GM21423 (cell line): ENCODE measurements at regions not wholly inside any gene's neighbourhood (a gene's known extent, or its start where the extent isn't known, plus 50 kb on each side); places are given as distances from the start of the nearest gene placed in this dataset.
"Not testable (repeated sequence)": the region's sequence is repeated elsewhere in the genome, so short reads cannot be mapped to it uniquely, and the experiment has no call there.

Experiments used
- ATAC-seq: cut with Tn5 transposase; IDR thresholded peaks from one replicate; pipeline ENCODE4 v1.9.1; 2021; ENCODE audit warnings: mild to moderate bottlenecking, moderate library complexity; ENCODE audit not compliant: unreplicated experiment

GRCh38 chr4:132646186-132646585, 502.9 kb upstream of the PCDH10 start:
- peak; percentile 86 for ATAC-seq

GRCh38 chr4:132651196-132651595, 497.9 kb upstream of the PCDH10 start:
- no peak for ATAC-seq

DNA sequence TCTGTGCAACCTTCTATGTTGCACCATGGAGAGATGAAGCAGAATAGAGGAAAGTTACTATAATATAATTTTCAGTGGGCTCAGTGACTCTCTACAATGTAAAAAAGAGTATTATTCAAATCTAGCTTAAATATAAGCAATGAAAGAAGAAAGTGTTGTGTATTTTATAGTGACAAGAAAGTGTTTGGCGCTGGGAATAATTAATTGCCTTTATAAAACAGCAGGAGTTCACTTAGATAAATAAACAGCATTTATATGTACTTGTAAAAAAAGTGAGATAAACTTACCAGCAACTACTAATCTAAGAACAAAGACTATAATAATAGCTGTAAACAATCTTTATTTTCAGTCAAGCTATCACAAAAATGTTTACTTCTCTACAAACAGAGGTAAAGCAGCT, 488.9 kb upstream of the PCDH10 start:
- ATAC-seq = no peak

DNA sequence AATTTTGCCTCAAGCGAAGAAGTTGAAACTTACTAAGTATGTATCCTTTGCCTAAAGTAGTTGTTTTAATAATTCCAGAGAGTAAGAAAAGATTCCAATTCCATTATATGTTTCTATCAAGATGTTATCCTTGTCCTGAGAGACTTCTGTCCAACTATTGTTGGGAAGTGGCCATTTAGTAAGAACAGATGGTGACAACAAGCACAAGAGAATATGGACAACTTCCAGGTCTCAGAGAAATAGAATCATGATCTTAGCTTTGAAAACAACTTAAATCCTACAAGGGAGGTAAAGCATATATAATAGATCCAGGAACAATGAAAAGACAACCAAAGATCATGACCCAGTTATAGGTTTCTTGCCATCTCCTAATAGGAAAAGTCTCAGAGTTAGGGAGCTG, 486.6 kb upstream of the PCDH10 start:
- no peak for ATAC-seq

DNA sequence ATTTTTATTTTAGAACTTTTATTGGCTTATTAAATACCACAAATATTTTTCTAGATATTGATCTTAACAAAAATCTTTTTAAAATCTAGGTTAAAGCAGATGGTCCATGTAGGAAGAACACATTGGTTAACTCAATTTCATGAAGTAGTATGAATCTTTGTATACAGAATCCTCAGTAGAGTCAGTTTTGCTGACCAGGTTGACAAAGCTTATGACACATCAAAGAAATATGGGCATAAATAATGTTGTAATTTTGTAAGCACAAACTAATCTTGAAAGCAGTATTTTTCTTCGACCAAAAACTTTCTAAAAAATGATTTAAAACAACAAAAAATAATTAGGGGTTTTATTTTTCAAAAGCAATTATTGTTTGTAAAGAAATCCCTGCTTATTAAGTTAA, 479.3 kb upstream of the PCDH10 start:
- no peak for ATAC-seq

- ATAC-seq = no peak
Measured at GRCh38 chr4:132670557-132670956, 478.5 kb upstream of the PCDH10 start.

DNA sequence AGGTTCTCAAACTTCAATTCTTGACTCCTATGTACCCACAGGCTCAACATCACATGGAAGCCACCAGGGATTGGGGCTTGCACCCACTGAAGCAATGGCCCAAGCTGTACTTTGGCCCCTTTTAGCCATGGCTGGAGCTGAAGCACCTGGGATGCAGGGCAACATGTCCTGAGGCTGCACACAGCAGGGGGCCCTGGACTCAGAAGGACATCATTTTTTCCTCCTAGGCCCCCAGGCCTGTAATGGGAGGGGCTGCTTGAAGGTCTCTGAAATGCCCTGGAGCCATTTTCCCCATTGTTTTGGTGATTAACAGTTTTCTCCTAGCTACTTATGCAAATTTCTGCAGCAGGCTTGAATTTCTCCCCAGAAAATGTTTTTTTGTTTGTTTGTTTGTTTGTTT, 465.1 kb upstream of the PCDH10 start:
- ATAC-seq = no peak

- ATAC-seq = no peak
Measured at GRCh38 chr4:132691026-132691425, 458.1 kb upstream of the PCDH10 start.

- no peak for ATAC-seq
Measured at GRCh38 chr4:132691668-132692067, 457.4 kb upstream of the PCDH10 start.

DNA sequence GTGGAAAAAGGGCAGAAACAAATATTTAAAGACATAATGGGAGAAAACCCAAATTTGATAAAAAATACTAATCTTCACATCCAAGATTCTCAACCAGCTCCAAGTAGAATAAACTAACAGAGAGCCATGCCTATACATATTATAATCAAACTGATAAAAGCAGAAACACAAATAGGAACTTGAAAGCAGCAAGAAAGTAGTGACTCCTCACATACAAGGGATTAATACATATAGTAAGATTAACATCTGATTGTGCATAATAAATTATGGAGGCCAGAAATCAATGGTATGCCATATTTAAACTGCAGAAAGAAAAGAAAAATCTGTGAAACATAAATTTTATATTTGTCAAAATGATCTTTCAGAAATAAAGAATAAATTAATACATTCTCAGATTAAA, 454.3 kb upstream of the PCDH10 start:
- ATAC-seq = no peak

DNA sequence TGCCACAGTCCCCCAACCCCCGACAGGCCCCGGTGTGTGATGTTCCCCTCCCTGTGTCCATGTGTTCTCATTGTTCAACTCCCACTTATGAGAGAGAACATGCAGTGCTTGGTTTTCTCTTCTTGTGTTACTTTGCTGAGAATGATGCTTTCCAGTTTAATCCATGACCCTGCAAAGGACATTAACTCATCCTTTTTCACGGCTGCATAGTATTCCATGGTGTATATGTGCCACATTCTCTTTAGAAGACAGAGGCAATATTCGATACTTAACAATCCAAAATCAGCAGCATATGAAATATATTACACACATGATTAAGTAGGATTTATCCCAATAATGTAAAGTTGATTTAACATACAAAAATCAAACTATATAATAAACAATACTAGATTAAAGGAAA, 451.6 kb upstream of the PCDH10 start:
- ATAC-seq = not testable (repeated sequence)

DNA sequence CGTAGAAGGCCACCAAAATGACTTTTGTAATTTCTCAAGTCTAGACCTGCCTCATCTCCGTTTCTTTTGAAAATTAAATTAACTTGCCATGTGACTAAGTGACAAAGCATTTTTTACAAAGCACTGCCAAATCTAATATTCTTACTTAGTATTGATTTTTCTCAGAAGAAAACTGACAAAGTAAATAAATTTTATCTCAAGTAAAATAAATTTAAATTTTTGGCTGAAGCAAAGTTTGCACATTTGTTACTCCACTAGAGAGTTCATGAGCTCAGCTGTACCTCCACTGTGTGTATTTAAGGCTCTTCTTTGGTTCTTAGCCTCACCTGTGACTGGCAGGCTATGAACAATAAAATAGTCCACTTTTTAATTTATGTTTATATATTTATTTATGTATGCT, 441.1 kb upstream of the PCDH10 start:
- ATAC-seq = no peak

- no peak for ATAC-seq
Measured at GRCh38 chr4:132709056-132709455, 440.0 kb upstream of the PCDH10 start.

GRCh38 chr4:132710971-132711370, 438.1 kb upstream of the PCDH10 start:
- no peak for ATAC-seq

GRCh38 chr4:132737344-132737743, 411.8 kb upstream of the PCDH10 start:
- no peak for ATAC-seq

DNA sequence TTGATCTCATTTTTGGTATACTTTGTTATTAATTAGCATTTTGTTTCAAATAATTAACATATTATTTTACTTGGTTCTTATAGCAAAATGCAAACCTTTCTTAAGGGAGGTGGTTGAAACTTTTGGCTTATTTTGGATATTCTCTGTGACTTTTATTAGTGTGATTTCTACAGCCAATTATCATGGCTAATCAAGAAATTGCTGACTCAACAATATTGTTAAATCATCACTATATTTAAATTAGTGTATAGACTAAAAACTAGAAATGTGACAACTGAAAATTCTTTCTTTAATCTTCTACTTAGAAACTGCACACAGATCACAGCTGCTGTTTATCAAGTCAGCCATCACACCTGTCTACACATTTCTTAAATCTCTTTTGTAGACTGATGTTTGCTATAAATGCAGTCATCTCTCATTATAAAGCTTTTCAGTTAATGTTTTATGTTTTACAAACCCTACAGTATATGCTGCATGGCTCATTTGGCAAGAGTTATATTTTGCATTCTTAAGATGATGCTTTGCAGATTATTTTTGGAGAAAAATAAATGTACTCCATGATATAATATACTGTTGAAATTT, 389.8 kb upstream of the PCDH10 start:
- ATAC-seq = no peak

GRCh38 chr4:132763465-132763864, 385.6 kb upstream of the PCDH10 start:
- no peak for ATAC-seq

- no peak for ATAC-seq
Measured at GRCh38 chr4:132767901-132768300, 381.2 kb upstream of the PCDH10 start.

GRCh38 chr4:132770776-132771175, 378.3 kb upstream of the PCDH10 start:
- ATAC-seq = no peak

DNA sequence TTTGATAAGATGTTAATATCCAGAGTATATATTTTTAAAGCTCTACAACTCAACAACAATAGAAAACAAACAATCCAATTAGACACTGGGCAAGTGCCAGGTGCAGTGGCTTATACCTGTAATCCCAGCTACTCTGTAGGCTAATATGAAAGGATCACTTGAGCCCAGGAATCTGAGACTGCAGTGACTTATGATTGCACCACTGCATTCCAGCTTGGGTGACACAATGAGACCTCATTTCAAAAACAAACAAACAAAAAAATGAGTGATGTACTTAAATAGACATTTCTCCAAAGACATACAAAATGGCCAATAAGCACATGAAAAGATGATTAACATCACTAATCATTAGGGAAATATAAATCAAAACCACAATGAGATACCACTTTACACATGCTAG, 356.8 kb upstream of the PCDH10 start:
- no peak for ATAC-seq

DNA sequence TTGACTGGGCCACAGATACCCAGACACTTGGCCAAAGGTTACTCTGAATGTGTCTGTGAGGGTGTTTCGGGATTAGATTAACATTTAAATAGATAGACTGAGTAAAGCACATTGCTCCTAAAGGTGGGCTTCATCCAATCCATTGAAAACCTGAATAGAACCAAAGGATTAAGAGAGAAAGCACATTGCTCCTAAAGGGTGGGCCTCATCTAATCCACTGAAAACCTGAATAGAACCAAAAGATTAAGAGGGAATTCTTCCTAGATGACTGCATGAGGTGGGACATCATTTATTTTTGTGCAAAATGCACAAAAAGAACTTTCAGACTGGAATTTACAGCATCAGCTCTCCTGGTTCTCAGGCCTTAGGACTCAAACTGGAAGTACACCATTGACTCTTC, 351.2 kb upstream of the PCDH10 start:
- no peak for ATAC-seq

DNA sequence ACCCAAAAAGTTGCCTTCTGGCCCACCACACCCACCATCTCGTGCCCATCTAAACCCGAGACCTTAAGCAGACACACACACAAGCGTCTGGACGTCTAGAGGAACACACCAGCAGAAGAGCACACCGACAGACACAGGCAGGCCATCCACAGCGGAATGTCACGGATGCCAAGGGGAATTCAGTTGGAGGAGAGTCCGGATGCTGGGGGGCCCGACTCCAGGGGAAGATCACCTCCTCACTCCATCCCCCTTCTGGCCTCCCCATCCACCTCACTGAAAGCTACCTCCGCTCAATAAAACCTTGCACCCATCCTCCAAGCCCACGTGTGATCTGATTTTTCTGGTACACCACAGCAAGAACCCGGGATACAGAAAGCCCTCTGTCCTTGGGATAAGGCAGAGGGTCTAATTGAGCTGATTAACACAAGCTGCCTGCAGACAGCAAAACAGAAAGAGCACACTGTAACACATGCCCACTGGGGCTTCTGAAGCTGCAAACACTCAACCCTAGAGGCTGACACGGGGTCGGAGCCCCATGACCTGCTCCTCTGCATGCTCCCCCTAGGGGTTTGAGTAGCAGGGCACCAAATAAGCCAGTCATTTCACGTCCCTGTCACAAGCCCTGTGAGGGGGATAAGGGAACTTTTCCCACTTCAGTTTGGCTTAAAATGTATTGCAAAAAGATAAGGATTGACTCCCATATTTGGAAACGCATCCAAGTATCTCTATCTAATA, 339.6 kb upstream of the PCDH10 start:
- ATAC-seq = no peak

DNA sequence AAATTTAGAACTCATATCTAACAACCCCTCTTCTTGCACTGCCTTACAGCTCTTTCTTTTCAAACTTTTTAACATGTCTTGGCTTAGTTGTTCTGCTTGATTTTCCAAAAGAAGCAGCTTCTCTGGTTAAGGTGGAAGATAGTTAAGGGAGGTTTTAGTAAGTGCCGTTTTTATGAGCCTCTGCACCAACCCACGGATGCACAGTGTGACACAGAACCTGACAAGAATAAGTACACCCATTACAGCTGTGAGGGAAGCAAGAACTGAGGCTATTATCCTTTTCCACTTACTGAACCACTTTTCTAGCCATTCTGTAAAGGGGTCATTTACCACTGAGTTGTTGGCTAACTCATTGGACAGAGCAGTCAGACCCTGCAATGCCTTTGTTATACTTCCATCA, 336.0 kb upstream of the PCDH10 start:
- not testable (repeated sequence) for ATAC-seq
